ENCODE measurements at regions not wholly inside any gene's neighbourhood (a gene's known extent, or its start where the extent isn't known, plus 50 kb on each side); places are given as distances from the start of the nearest gene placed in this dataset.
A peak's percentile ranks its signal among the peaks of the same experiment; 100 is the strongest.

- TF ChIP-seq CTCF (IDR thresholded peaks at IDR 0.05; ENCODE audit: borderline replicate concordance, insufficient read depth, low read depth, low read length), result no peak
- H3K4me3 ChIP-seq (ENCODE audit: low read depth, low read length), result no peak overlapping the region
Observed at GRCh38 chr14:104337351-104337750, 199.0 kb downstream of the KIF26A start.

GRCh38 chr14:104339361-104339760 lies 201.0 kb downstream of the KIF26A start:
- TF ChIP-seq CTCF (IDR thresholded peaks at IDR 0.05; ENCODE audit: borderline replicate concordance, insufficient read depth, low read depth, low read length), result no peak
- no peak overlapping the region for H3K4me3 ChIP-seq (ENCODE audit: low read depth, low read length)

- H3K4me3 ChIP-seq (ENCODE audit: low read depth, low read length), result no peak overlapping the region
- no peak for TF ChIP-seq CTCF (IDR thresholded peaks at IDR 0.05; ENCODE audit: borderline replicate concordance, insufficient read depth, low read depth, low read length)
Observed at GRCh38 chr14:104339829-104340228, 201.4 kb downstream of the KIF26A start.

- no peak overlapping the region for H3K4me3 ChIP-seq (ENCODE audit: low read depth, low read length)
- peak; percentile 55 for TF ChIP-seq CTCF (IDR thresholded peaks at IDR 0.05; ENCODE audit: borderline replicate concordance, insufficient read depth, low read depth, low read length)
Observed at GRCh38 chr14:104341532-104342434, 203.4 kb downstream of the KIF26A start.

GRCh38 chr14:104342435-104343293 lies 204.3 kb downstream of the KIF26A start:
- no peak for TF ChIP-seq CTCF (IDR thresholded peaks at IDR 0.05; ENCODE audit: borderline replicate concordance, insufficient read depth, low read depth, low read length)
- no peak overlapping the region for H3K4me3 ChIP-seq (ENCODE audit: low read depth, low read length)

- no peak for TF ChIP-seq CTCF (IDR thresholded peaks at IDR 0.05; ENCODE audit: borderline replicate concordance, insufficient read depth, low read depth, low read length)
- no peak overlapping the region for H3K4me3 ChIP-seq (ENCODE audit: low read depth, low read length)
Observed at GRCh38 chr14:104343294-104343625, 204.9 kb downstream of the KIF26A start.

Measured in GM12875 (cell line).